NCI-H2196 (cell line): ENCODE measurements at regions not wholly inside any gene's neighbourhood (a gene's known extent, or its start where the extent isn't known, plus 50 kb on each side); places are given as distances from the start of the nearest gene placed in this dataset.

ENCODE experiments used
- DNase-seq: peaks from one replicate; lab custom pipeline; 2025; ENCODE audit not compliant: unreplicated experiment; lab: John Stamatoyannopoulos, UW

GRCh38 chr12:64931321-64931720 lies 106.9 kb downstream of the TBC1D30 start:
- DNase-seq = no peak

- no peak for DNase-seq
Observed at GRCh38 chr12:64931981-64932380, 107.5 kb downstream of the TBC1D30 start.

GRCh38 chr12:64933791-64934190 lies 109.3 kb downstream of the TBC1D30 start:
- DNase-seq = no peak

GRCh38 chr12:64937452-64937851 lies 113.0 kb downstream of the TBC1D30 start:
- no peak for DNase-seq

GRCh38 chr12:64938179-64938578 lies 113.7 kb downstream of the TBC1D30 start:
- no peak for DNase-seq

- DNase-seq = no peak
Observed at GRCh38 chr12:64943686-64944085, 119.2 kb downstream of the TBC1D30 start.

GRCh38 chr12:64944966-64945365 lies 120.5 kb downstream of the TBC1D30 start:
- DNase-seq = no peak

- DNase-seq = peak; percentile 96
Observed at GRCh38 chr12:64946132-64946829, 121.8 kb downstream of the TBC1D30 start.

- no peak for DNase-seq
Observed at GRCh38 chr12:64950711-64951298, 126.4 kb downstream of the TBC1D30 start.

GRCh38 chr12:64951944-64952343 lies 127.5 kb downstream of the TBC1D30 start:
- DNase-seq = no peak

GRCh38 chr12:64955746-64956145 lies 131.3 kb downstream of the TBC1D30 start:
- no peak for DNase-seq

- DNase-seq = no peak
Observed at GRCh38 chr12:64965920-64966319, 141.5 kb downstream of the TBC1D30 start.

GRCh38 chr12:64968989-64969819 lies 144.8 kb downstream of the TBC1D30 start:
- no peak for DNase-seq

GRCh38 chr12:64976131-64976530 lies 145.0 kb downstream of the WIF1 start:
- DNase-seq = no peak

GRCh38 chr12:64983771-64984278 lies 137.3 kb downstream of the WIF1 start:
- DNase-seq = no peak

GRCh38 chr12:64991121-64991611 lies 129.9 kb downstream of the WIF1 start:
- DNase-seq = no peak

GRCh38 chr12:64992116-64992515 lies 129.0 kb downstream of the WIF1 start:
- DNase-seq = no peak

GRCh38 chr12:64992641-64993040 lies 128.5 kb downstream of the WIF1 start:
- DNase-seq = no peak

- no peak for DNase-seq
Observed at GRCh38 chr12:64993461-64993860, 127.6 kb downstream of the WIF1 start.

GRCh38 chr12:64995816-64996215 lies 125.3 kb downstream of the WIF1 start:
- DNase-seq = no peak

GRCh38 chr12:64997858-64998257 lies 123.2 kb downstream of the WIF1 start:
- no peak for DNase-seq
